Stimulated activated CD8-positive, alpha-beta memory T cell treated with anti-CD3 and anti-CD28 coated beads, Interleukin-12 subunit alpha, Interleukin-12 subunit beta, amount 100 ng/mL, for 24 hours (primary cell): ENCODE measurements at regions not wholly inside any gene's neighbourhood (a gene's known extent, or its start where the extent isn't known, plus 50 kb on each side); places are given as distances from the start of the nearest gene placed in this dataset.
"Not testable (repeated sequence)": the region's sequence is repeated elsewhere in the genome, so short reads cannot be mapped to it uniquely, and the experiment has no call there.

Experiments
- DNase-seq: peaks from one replicate; pipeline ENCODE4 v3.0.0-alpha.2; 2020; ENCODE audit errors: extremely low read depth

DNA sequence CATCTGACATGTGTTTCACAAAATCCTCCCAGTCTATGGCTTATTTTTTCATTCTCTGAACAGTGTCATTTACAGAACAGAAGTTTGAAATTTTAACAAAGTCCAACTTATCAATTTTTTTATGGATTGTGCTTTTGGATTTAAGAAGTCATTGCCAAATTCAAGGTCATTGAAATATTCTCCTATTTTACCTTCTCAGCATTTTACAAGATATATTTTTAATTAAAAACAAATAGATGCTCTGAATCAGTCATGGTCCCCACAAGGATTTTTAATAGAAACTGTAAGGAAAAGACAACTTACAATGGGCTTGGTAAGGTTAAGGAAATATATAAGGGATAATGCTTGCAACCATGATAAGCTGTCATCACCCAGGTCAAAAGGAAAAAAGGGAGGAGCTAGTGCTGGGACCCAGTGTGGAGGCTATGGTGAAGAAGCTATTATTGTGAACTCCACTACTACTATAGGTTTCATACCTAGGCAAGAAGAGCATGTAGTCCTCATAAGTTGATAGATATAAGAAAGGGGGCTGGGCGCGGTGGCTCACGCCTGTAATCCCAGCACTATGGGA lies 144.5 kb upstream of the KCNJ15 start:
- no peak for DNase-seq

DNA sequence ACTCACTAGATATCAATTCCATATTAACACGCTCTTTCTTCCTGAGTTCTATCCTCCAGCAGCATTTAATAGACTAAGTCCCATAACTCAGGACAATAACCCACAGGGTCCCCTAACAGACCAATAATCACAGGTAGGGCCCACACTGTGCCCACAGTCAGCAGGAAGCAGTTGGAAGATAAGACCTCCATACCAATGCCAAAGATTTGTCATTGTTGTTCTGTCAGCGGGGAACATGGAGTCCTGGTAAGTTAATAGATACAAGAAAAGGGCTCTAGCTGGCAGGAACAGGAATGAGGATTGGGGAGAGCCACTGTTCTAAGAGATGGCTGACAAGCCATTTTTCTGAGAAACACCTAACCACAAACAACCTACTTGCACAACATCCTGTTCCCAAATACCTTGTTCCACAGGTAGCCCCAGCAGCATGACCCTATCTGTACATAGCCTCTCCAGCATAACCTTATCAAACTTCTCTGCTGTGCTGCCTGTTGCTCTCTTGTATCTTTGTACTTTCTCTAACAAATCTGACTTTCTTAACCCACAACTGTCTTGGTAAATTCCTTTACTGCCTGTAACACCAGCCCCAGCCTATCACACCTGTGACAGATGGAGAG lies 142.0 kb upstream of the KCNJ15 start:
- no peak for DNase-seq

GRCh38 chr21:38115870-38116269 lies 140.9 kb upstream of the KCNJ15 start:
- no peak for DNase-seq

GRCh38 chr21:38119793-38120192 lies 137.0 kb upstream of the KCNJ15 start:
- no peak for DNase-seq

DNA sequence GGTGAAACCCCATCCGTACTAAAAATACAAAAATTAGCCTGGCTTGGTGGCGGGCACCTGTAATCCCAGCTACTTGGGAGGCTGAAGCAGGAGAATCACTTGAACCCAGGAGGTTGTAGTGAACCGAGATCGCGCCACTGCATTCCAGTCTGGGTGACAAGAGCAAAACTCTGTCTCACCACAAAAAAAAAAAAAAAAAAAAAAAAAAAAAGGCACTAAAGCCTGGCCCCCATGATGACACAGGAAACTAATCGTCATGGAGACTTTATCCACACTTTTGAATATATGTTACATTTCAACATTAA lies 136.2 kb upstream of the KCNJ15 start:
- not testable (repeated sequence) for DNase-seq

DNA sequence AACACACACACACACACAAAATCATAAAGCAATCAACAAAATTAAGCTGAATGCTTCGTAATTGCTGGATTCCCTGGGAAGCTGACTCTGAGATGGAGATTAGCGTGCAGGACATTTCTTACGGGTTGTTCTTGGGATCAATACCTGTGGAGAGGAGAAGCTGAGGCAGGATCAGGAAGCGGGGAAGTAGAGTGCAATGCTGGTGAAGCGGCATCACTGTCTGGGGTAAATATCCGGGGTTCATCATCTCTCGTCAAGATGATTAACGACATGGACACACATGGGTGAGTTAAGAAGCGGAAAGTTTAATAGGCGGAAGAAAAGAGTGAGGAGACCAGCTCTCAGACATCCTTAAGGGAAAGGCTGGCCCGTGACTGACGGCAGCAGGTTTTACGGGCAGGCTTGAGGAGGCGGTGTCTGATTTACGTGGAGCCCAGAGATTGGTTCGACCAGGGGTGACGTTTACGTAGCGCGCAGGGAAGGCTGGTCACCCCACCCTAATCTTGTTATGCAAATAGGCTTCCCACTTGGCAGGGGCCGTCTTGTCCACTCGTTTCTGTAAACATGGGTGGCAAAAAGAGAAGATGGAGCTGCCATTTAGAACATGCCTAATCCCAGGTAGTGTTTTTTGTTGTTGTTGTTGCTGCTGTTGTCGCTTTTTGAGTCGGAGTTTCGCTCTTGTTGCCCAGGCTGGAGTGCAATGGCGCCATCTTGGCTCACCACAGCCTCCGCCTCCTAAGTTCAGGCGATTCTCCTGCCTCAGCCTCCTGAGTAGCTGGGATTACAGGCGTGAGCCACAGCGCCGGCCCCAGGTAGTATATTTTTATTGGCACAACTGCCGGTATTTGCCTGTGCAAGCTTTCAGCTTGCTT lies 135.6 kb upstream of the KCNJ15 start:
- DNase-seq, result no peak

DNA sequence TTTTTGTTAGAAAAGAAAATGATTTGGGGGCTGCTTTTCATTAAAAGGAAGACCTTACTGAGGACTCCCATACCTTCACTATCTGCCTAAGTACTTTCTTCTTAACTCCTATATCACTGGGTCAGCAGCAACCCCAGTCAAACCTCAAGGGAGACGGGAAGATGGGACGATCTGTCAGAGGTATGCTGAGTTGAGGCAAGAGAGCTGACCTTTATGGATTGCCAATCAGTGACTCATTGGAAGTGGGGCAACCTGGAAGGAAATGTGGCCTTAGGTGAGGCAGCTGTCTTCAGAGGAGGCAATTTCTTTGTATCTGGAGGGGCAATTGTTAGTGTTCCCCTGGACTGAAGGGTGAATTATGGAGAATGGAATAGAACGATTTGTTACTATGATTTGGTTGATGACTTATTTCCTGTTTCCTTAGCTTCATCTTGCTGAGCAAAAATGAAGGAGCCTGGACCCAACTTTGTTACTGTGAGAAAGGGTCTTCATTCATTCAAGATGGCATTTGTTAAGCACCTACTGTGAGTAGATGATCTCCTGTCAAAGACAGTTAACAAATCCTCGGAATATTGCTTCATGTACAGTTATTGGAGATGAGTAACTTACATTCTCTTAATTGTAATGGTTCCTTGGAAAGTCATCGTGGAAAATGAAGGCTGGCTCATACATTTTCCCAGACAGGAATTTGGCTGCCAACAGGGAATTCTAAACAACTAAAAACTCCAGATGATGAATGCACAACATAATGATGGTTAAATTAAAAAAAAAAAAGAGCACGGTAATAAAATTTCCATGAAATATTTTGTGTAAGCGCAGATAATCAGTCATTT lies 134.7 kb upstream of the KCNJ15 start:
- no peak for DNase-seq

GRCh38 chr21:38123626-38124025 lies 133.2 kb upstream of the KCNJ15 start:
- no peak for DNase-seq

DNA sequence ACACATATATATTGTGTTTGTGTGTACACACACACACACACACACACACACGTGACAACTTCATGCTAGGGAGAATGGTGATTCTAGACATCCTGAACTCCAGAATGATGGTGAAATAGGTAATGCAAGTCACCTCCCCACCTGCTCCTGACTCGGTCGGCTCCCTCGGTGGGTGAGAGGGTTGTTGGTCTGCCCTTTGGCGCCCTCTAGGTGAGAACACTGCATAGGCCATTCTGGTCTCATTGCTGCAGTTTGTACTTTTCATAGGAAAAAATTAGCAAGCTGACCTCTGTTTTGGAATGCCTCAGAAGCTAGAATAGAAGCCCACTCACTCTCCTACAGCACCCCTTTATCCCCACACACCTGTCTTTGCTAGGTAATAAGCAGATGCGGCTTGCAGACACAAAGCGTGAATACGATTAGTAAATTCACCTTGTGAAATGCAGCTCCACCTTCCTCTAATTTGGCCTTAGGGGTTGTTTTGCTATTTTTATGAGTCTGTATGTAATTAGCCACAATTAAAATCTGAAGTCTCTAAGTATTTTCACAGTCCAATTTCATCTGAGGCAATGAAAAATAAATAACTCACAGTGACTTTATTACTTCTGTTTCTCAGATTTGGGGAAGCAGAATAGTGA lies 130.0 kb upstream of the KCNJ15 start:
- peak; percentile 5 for DNase-seq

DNA sequence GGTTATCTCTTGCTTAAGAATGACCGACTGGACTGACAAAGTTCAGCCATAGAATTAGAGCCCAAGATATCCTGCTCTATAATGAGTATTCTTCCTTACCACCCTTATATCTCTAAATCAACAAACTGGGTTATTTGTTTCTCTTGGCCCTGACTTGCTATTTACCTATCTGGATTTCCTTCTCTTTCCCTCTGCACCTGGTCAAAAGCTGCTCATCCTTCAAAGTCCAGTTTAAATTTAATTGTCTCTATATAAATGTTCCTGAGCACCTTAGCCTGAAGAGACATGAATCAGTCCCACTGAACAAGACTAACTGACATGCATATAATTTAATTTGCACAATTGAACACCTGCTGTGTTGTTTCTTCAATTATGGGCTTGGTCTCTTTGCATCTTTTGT lies 127.1 kb upstream of the KCNJ15 start:
- DNase-seq, result no peak

- DNase-seq, result no peak
Observed at GRCh38 chr21:38133240-38133639, 123.6 kb upstream of the KCNJ15 start.

GRCh38 chr21:38134084-38134873 lies 122.5 kb upstream of the KCNJ15 start:
- DNase-seq, result no peak

- no peak for DNase-seq
Observed at GRCh38 chr21:38136201-38136600, 120.6 kb upstream of the KCNJ15 start.

DNA sequence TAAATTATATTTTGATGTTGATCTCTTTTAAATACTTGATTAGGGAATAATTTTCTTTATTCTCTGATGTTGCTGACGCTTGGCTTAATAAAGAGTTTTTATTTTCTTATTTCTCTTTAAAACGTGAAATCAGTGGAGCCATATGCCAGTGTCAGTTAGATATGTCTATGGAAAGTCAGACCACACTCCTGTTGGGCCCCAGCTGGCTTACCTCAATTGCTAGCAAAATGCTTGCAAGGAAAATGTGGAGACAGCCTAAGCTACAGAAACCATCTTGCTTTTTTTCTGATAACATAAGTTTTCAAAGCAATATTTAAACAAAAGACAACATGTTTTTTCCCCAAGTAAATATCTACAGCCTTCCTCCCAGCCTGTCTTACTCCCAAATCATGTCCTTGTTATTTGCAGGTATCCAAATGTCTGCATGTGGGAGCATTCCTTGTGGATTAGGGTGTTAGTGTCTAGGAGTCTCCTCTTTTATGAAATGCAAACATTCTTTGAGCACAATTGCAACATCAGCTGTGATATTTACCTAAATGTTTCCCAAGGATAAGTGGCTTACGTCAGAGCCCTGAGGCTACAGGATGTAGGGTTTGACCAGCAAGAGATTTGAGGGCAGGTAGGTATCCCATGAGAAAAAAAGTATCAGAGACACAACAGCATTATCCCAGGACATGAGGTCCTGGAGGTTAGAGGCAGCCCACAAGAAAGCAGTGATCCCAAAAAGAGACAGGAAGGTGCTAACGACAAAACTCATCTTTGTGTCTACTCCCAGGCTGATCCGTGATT lies 117.2 kb upstream of the KCNJ15 start:
- no peak for DNase-seq

GRCh38 chr21:38140207-38140903 lies 116.4 kb upstream of the KCNJ15 start:
- no peak for DNase-seq

DNA sequence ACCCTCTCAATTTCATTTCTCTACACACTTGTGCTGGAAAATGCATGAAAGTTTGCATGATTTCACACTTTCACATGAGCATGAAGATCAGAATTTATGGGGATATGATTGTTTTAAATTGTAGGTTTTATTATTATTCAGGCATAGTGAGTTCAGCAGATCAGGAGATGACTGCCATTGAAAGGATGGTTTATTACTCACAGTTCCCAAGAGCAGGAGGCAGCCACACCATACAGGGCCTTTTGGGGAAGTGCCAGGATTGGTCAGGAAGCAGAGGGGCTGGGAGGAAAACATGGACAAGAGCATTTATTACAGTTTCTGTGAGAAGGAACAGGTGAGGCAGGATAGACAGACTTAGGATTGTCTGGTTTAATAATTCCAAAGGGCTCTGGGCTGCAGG lies 114.6 kb upstream of the KCNJ15 start:
- DNase-seq, result no peak

GRCh38 chr21:38144193-38144592 lies 112.6 kb upstream of the KCNJ15 start:
- no peak for DNase-seq

- no peak for DNase-seq
Observed at GRCh38 chr21:38145104-38145503, 111.7 kb upstream of the KCNJ15 start.

DNA sequence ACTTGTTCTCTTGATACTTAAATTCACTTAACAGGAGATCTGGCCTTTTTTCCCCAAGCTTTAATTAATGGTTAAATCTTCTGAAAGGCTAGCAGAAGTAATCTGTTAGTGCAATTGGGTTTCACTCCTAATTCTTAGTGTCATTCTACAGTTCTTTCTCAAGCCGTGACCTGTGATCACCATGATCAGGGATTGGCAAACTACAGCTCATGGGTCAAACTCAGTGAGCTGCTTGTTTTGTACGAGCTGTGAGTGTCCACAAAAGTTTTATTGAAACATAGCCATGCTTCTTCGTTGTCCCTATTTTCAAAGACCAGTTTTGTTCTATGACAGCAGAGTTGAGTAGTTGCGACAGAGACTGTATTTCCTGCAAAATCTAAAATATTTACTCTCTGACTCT lies 109.4 kb upstream of the KCNJ15 start:
- DNase-seq, result no peak

GRCh38 chr21:38148046-38148445 lies 108.7 kb upstream of the KCNJ15 start:
- no peak for DNase-seq
